Muscle of back (tissue), 3 donors: ENCODE measurements at regions not wholly inside any gene's neighbourhood (a gene's known extent, or its start where the extent isn't known, plus 50 kb on each side); places are given as distances from the start of the nearest gene placed in this dataset.
"Not testable (repeated sequence)": the region's sequence is repeated elsewhere in the genome, so short reads cannot be mapped to it uniquely, and the experiment has no call there.

Experiments used
- DNase-seq, 3 donors: peaks; one replicate each; pipeline versions ENCODE4 v3.0.0 to v3.0.0-alpha.2; 2013

DNA sequence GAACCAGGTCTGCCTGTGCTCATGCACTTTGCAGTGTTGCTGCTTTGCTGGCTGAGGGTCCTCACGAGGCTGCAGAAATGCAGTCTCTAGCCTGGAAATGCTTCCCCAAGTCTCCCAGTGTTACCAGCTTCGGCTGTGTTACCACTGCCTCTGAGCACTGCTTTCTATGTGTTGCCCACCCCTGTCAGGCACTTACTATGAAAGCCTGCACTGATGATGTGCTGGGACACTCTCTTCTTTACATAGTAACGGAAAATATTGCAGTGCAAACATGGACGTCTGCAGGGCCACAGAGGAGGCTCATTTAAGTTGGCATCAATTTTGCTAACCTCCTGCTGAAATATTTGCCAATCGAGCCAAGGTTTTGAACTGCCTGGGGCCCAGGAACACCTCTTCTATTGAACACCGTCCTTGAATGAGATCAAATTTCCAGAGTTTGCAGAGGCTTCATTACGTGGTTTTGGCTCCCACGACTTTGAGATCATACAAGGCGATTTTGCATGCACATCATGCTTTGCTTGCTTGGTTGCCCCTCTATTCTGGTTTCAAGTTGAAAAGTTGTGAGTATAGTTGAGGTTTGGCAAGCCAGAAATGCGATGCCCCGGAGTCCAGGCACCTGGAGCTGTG, 404.7 kb upstream of the PODXL start:
- no peak for DNase-seq

DNA sequence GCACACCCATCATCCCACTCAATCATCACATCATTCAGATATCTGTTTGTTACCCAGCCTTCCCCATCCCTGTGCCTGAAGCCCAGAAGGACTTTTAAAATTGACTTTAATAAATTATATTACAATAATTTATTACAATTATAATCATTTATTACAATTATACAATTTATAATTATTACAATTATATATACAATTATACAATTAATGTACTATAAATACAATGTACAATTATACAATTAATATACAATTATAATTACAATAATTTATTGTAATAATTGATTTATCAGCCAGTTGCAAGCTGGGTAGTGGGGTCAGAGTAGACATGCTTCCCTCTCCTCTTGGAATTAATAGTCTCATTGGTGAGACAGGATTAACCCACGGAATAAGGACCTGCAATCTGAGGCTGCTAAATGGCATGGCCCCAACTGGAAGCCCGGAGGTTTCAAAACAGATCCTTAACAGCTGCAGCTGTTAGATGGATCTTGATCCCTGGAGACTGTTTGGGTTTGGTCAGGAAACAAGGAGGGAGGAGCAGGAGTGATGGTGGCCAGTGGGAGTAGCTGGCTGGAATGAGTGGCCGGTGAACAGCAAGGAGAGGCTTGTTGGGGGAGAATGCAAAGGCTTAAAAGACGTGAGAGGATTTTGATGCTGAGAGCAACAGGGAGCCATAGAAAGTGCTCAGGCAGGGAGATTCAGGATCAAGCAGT, 402.8 kb upstream of the PODXL start:
- peak; percentile 19 to 71 (median 38) for DNase-seq

DNA sequence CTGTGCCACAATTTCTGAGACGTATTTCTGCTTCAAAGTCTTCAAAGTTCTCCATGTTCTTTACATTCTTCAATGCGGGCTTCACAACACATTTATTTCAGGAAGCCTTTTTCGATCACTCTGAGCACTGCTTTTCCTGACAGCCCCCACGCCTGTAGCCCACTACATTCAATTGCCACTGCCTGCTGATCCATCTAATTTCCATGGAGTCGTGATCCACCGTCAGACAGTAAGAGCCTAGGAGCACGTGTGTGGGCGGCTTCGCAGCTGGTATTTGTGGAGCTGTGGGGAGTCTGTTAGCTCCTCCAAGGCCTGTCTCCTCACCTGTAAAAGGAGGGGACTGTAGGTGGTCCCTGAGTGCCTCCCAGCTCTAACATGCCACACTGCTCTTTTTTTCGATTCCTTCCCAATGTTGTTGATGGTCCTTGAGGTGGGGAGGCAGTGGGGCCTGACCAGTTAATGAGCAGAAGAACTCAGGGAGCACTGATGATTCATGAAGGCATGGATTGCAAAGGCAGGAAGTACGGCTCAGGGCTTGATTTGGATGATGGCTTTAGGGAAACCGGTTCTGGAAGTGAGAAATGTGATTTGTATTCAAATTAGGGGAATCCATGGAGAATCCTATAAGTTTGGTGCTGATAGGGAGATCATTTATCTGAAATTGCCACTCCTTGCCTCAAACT, 401.1 kb upstream of the PODXL start:
- DNase-seq: no peak

DNA sequence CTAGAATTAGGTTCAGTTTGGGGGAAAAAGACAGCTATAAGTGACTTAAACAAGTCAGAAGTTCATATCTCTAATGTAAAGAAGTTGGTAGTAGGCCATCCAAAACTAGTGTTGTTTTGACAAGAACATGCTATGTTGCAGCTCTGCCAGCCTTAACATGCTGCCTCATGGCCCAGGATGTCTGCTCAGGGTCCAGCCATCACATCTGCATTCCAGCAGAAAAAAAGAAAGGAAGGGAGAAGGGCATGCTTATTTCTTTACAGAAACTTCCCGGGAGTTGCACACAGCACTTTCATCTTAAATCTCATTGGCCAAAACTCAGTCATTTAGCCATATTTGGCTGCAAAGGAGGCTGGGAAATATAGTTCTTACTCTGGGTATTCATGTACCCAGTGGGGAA, 400.4 kb upstream of the PODXL start:
- no peak for DNase-seq

DNA sequence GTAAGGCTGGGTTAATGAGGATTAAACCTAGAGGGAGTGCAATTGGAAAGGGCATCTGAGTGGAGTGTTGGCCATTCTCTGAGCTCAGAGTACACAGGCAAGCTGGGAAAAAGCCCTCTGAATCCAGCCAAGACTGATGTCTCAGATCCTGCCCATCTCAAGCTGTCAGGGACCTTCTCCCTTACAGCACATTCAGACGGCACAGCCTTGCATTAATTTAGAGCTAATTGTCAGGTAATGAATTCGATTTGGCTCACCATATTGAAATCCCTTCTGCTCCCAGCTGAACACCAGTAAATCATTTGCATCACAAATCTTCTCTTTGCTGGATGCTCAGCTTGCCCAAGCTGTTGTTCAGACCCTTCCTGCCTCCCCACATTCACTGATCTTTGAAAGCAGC, 399.3 kb upstream of the PODXL start:
- no peak for DNase-seq

DNA sequence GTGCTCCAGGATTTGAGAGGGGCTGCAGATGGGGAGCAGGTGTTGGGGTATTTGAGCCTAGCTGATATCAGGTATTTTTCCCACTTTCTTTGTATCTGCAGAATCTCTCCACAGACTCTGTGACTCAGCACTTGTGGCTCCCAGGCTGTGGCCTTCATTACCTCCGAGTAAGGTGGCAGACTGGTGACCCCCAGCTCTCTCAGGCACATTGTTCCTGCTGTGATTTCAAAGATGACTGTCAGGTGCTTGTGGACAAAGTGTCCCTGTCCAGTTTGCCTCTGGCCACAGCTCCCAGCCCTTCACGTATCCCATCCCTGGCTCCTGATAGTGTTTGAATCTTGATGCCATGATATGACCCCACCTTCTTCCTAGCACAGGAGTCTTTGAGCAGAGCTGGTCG, 396.8 kb upstream of the PODXL start:
- no peak for DNase-seq

DNA sequence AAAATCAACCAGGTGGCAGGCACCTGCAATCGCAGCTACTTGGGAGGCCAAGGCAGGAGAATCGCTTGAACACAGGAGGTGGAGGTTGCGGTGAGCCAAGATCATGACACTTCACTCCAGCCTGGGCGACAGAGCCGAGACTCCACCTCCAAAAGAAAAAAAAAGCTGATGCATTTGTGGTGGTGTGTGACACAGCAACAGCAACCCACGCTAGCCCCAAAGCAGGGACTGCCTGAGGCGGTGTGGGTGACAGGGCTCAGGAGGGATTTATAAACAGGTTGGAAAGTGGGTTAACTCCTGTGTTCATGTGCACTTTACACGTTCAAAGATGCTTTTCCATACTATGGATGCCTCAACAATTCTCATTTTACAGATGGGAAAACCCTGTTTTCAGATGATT, 395.9 kb upstream of the PODXL start:
- DNase-seq: no peak

DNA sequence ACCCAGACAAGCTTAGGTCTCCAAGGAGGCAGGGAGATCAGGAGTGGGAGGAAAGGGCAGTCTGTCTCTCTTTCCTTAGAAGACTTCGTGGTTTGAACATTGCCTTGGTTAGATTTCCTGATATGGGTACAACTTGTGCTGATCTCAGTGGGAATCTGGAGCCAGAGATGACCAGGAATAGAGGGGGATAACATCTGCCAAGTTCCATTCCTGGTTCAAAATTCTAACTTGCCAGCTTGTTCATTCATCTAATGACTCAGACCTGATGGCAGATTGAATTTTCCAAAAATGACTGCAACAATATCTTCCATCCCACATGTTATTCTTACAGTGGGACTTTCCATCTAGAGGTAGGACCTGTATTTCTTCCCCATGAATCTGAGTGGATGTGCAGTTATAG, 394.3 kb upstream of the PODXL start:
- DNase-seq: no peak

DNA sequence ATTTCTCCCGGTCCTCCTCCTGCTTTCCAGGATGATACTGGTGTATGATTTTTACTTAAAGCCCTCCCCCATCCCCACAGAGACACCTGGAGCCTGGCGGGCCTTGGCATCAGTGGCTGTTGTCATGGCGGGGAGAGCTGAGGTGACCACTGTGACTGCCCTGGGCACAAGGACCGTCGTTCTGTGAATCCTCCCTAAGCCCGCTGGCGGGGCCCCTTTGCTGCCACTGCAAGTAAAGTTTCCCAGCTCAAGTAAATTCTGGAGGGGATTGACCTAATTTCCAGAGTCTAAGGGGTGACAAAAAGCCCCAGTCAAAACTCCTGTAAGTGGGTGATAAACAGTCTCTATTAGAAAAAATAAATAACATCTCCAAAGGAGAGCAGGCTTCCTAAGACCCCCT, 393.2 kb upstream of the PODXL start:
- no peak for DNase-seq

DNA sequence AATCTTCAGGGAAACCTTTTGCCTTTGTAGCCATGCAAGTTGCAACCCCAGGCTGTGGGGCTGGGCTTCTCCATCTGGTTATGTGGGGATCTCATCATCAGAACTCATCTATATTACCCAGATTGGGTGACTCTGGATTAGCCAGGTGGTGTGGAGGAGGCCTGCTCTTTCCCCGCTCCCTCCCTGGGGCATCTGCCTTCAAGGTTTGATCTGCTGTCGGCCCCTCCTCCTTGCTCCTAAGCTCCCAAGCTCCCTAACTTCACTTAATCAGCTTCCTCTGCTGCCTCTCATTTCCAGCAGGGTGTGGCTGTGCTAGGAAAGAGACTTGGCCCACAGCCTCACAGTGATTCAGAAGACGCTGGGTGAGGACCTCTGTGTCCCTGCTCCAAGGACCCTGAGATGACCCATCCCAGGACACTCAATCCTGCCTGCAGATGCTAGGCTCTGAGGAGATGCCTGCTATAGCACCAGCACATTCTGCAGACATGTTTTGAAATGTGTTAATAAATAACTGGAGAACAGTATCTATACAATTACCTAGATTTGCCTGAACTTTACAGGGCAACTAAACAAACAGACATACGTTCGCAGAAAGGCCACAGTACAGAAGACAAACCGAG, 392.1 kb upstream of the PODXL start:
- peak in 2 of 3 donors; percentile 10 to 22 for DNase-seq

DNA sequence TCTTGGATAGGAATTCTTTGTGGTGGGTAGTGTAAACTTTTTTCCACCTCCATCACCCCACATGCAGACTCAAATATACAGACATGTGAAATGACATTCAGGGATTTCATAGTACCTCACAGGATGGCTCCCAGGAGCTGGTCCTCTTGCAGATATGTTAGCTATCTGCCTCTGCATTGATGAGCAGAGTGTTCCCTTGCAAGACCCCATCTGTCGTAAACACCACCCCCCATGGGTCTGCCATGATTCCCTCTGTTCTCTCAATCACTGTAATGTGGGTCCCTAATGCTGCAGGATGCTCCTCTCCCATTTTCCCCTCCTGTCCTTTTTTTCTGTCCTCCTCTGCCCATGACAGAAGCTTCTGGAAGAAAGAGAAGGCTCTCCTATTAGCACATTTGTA, 391.2 kb upstream of the PODXL start:
- no peak for DNase-seq

DNA sequence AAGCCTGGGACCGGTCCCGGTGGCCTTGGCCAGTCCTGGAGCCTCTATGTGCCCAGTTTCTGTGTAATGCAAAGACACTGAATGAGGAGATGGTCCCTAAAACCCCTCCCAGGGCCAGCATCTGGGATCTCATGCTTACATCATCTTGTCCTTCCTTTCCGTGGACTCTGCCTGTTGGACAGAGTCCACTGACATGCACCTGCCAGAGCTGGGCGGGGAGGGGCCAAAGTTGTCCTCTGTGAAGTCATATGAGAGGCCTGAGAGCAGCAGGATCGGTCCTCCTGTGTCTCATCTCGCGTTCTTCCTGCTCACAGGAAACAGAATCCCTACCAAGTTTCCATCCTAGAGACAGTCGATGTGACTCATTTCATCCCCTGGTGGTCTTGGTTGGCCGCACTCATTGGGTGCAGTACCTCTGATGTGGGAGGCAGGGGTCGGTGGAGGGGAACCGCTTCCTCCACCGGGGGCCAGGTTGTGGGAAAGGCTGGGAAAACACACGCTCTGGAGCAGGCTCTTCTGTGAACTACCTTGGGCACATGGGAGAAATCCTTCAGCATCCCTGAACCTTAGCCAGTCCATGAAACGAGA, 389.6 kb upstream of the PODXL start:
- peak in 1 of 3 donors; percentile 28 for DNase-seq

DNA sequence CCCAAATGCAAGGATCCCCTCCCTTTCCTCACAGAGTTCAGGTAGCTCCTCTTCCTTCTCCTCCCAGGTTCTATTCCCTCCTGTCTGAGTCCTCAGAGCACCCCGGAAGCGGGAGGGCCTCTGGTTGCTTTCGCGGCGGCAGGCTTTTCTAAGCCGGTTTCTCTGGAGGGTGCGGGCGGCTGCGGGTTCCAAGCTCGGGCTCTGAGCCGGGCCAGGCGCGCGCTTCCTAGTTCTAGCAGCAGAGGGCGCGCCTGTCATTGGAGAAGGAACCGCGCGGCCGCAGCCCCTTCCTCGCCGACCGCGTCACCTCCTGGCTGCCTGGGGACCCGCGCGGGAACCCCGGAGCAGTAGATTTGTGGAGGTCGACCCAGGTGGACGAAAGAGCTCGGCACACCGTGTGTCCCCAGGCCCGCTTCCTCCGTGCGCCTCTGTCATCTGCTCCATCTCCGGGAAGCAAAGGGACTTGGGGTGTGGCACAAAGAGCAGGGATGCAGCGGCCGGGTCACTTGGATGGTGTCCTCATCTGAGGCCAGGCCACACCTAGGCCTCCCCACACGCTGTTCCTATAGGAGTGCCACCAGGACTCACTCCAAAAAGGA, 389.0 kb upstream of the PODXL start:
- DNase-seq: peak; percentile 20 to 65 (median 47)

DNA sequence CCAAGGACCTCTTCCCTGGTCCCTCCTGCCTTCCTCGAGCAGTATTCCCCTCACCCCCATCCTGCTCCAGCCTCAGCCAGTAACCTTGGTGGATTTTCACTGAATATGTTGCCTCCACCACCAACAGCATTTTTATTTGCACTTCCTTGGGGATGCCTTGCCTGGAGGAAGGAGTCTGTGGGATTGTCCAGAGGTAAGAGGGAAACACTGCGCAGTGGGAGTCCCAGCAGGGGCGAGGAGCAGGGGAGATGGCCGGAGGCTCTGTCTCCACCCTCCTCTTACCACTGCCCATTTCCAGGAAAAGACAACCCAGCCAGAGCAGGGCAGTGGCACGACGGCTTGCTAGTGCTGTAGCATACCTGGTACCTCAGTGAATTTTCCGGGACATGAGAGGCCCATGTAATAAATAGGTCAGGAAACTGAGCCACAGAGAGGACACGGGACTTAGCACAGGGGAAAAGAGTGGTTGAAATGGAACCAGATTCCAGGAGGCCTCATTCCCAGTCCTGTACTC, 388.2 kb upstream of the PODXL start:
- no peak for DNase-seq

DNA sequence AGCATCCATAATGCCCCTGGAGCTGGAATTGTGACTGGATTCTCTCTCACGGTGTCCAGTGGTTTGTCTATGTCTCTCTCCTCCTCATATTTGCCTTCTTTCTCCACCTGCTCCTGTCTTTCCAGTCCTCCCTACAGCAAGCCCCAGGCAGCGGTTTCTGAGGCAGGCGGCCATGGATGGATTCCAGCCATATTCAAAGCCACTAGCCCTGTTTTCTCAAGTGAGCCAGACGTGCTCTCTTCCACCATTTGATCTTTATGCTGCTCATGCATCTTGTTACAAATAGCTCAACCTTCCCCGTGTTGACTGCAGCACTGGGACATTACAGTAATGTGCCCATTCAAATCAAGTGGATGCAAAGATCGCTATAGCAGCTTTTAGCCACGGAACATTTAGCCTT, 387.2 kb upstream of the PODXL start:
- no peak for DNase-seq

DNA sequence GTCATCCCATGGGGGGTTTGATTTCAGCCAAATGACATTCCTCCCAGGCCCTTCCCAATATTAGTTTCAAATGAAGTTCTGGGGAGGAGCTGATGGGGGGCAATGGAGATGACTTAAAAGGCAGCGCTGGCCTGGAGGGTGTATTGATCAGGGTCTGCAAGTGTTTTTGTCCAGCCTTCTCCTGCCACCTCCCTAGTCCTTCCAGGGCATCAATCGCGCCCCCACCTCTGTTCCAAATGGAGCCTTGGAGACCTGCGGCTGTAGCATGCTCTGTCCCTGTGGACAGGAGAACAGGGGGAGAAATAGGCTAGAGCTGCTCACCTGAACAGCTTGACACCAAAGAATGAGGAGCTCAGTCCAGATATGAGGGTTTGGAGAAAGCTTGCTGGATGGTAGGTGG, 386.8 kb upstream of the PODXL start:
- no peak for DNase-seq

DNA sequence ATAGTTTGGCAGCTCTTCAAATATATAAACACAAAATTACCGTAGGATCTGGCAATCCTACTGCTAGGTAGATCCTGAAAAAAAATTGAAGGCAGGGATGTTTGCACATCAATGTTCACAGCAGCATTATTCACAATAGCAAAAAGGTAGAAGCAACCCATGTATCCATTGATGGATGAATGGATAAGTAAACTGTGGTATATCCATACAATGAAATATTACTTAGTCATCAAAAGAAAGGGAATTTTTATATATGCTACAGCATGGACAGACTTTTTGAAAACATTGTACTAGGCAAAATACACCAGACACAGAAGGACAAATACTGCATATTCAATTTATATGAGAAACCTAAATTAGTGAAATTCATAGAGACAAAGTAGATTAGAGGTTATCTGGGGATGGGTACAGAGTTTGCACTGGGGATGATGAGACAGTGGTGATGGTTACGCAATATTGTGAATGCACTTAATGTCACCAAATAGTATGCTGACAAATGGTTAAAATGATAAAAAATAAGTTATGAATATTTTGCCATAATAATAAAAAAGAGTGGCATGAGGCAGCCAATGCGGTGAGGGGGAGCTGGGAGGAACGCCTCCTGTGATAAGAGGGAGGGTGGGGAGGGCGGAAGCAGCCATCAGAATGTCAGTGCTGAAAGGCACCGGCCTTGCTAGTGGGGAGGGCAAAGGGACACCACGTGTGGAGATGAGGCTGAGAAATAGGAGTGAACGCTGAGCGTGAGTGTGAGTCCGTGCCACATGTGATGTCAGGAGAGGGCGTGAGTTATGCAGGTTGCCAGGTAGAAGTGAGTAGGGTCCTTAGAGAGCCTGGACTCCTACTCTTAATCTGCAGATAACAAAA, 386.1 kb upstream of the PODXL start:
- DNase-seq: no peak

DNA sequence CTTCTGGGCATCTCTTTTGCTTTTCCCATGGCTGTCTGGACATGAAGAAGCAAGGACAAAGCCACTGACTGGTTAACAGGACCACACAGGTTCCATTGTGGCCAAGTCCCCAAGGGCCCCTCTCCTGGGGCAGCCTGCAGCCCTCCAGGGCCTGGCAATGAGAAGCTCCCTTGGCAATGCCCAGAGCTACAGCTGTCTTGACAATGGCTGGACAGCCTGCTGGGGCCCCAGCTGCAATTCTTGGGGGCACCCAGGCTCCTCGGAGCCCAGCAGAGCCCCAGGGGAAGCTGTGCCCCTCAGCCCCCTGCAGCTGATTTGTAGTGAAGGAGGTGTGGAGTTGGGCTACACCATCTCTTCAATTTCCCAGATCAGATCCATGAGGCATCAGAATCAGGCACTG, 384.9 kb upstream of the PODXL start:
- no peak for DNase-seq

DNA sequence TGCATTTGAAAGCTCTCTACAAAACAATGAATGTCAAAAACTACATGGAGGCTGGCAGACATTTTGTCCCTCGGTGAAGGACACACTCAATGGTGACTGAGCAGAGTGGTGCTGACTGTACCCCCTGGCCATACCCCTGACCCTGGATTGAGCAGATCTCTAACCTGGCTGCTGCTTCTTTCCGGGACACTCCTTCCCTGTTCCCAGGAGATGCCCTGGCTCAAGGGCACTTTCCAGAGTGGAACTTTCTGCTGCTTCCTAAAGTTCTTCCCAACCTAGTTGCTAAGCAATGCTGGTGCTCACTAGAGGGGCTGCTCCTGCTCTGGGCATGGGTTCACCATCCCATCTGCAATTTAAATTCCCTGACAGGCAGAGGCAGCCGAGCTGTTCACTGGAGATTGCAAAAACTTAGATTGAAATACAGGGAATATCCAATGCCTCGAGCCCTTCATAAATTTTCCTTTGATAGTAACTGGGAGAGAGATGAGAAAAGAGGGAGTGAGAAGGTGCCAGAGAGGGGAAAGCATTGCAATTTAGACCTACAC, 384.3 kb upstream of the PODXL start:
- DNase-seq: no peak

DNA sequence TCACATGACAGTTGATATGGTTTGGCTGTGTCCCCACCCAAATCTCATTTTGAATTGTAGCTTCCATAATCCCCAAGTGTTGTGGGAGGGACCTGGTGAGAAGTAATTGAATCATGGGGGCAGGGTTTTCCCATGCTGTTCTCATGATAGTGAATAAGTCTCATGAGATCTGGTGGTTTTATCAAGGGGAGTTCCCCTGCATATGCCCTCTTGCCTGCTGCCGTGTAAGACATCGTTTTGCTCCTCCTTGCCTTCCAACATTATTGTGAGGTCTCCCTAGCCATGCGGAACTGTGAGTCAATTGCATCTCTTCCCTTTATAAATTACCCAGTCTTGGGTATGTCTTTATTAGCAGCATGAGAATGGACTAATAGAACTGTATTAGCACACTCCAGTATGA, 382.4 kb upstream of the PODXL start:
- DNase-seq: not testable (repeated sequence)

DNA sequence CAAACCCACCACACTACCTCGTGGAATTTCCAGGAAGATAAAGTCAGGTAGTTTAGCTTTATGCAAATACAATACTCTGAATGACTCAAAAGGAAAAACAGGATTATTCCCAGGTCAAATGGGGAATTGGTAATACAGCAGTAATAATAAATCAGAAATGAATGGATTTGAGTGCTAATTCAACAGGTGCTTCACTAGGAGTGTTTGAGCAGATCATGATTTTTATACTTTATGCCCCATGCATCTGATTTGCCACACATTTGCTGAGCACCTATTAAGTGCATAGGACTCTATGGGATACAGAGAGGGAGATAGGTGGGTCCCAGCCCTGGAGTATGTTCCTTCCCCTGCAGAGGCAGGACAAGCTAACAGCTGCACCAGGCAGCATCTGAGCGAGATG, 381.4 kb upstream of the PODXL start:
- no peak for DNase-seq
